MM.1S (cell line): ENCODE measurements at regions not wholly inside any gene's neighbourhood (a gene's known extent, or its start where the extent isn't known, plus 50 kb on each side); places are given as distances from the start of the nearest gene placed in this dataset.

ENCODE experiments used
- DNase-seq: peaks from one replicate; pipeline ENCODE4 v3.0.0-alpha.2; 2015
- H2AFZ ChIP-seq: fragments of 300-600 bp; sonication (generic); 2 replicates; pipeline ENCODE4 v1.6.0; 2016; ENCODE audit warnings: antibody characterized with exemption, low read length
- H3F3A ChIP-seq: fragments of 300-600 bp; sonication (generic); 2 replicates; pipeline ENCODE4 v1.6.1; 2016; ENCODE audit warnings: mild to moderate bottlenecking, antibody characterized with exemption, low read length, moderate library complexity, mixed read lengths; ENCODE audit not compliant: insufficient read depth
- H3K27ac ChIP-seq: fragments of 300-600 bp; sonication (generic); 2 replicates; pipeline ENCODE4 v1.5.1; 2016; ENCODE audit warnings: mild to moderate bottlenecking, low read length
- H3K27me3 ChIP-seq: fragments of 300-600 bp; sonication (generic); replicated peaks from 2 replicates; pipeline ENCODE4 v1.6.0; 2016; ENCODE audit warnings: low read length; ENCODE audit not compliant: insufficient read depth
- H3K36me3 ChIP-seq: fragments of 300-600 bp; sonication (generic); replicated peaks from 2 replicates; pipeline ENCODE4 v1.6.1; 2016; ENCODE audit warnings: mild to moderate bottlenecking, low read length, mixed read lengths; ENCODE audit not compliant: insufficient read depth
- H3K4me1 ChIP-seq: fragments of 300-600 bp; sonication (generic); 2 replicates; pipeline ENCODE4 v1.6.1; 2016; ENCODE audit warnings: low read length, mixed read lengths
- H3K4me2 ChIP-seq: fragments of 300-600 bp; sonication (generic); 2 replicates; pipeline ENCODE4 v1.6.0; 2016; ENCODE audit warnings: low read depth, low read length
- H3K4me3 ChIP-seq: fragments of 300-600 bp; sonication (generic); 2 replicates; pipeline ENCODE4 v1.5.1; 2016; ENCODE audit warnings: low read length, mixed read lengths
- H3K79me2 ChIP-seq: fragments of 300-600 bp; sonication (generic); 2 replicates; pipeline ENCODE4 v1.6.1; 2016; ENCODE audit warnings: mixed run types, low read length, mixed read lengths
- H3K9ac ChIP-seq: fragments of 300-600 bp; sonication (generic); 2 replicates; pipeline ENCODE4 v1.6.1; 2016; ENCODE audit warnings: low read length, mixed read lengths
- H3K9me2 ChIP-seq: fragments of 300-600 bp; sonication (generic); replicated peaks from 2 replicates; pipeline ENCODE4 v1.6.1; 2016; ENCODE audit warnings: mild to moderate bottlenecking, low read length, mixed read lengths; ENCODE audit not compliant: insufficient read depth
- H3K9me3 ChIP-seq: fragments of 300-600 bp; sonication (generic); replicated peaks from 2 replicates; pipeline ENCODE4 v1.6.1; 2016; ENCODE audit warnings: mild to moderate bottlenecking, low read length, mixed read lengths; ENCODE audit not compliant: insufficient read depth
- H4K20me1 ChIP-seq: fragments of 300-600 bp; sonication (generic); 2 replicates; pipeline ENCODE4 v1.6.1; 2016; ENCODE audit warnings: mild to moderate bottlenecking, low read length, moderate library complexity, mixed read lengths; ENCODE audit not compliant: insufficient read depth
- CTCF ChIP-seq: fragments of 300-600 bp; sonication (generic); IDR thresholded peaks from 2 replicates; pipeline ENCODE4 v1.5.1; 2016; ENCODE audit warnings: antibody characterized with exemption, low read length, mixed read lengths
- EZH2 ChIP-seq: fragments of 300-600 bp; sonication (generic); optimal IDR thresholded peaks from 2 replicates; pipeline ENCODE3; 2017; ENCODE audit warnings: low read depth, mild to moderate bottlenecking, antibody characterized with exemption, low read length, mixed read lengths
- EZH2phosphoT487 ChIP-seq: fragments of 300-600 bp; sonication (generic); IDR thresholded peaks from 2 replicates; pipeline ENCODE4 v1.6.1; 2018; ENCODE audit warnings: antibody characterized with exemption, low read length

- Histone ChIP-seq H3K9me3 (no peaks in the 10 kb centered on the region), H3K4me2 (no peak overlapping the region), H3K36me3 (no peaks in the 10 kb centered on the region), H3K27me3 (no peaks in the 10 kb centered on the region), H3K9me2 (no peaks in the 10 kb centered on the region), H3K9ac (no peak overlapping the region), H3K4me1 (no peaks in the 10 kb centered on the region), H3K27ac (no peak overlapping the region), H3F3A (no peaks in the 10 kb centered on the region), H4K20me1 (no peaks in the 10 kb centered on the region), H3K79me2 (no peaks in the 10 kb centered on the region), H2AFZ (no peak overlapping the region), H3K4me3 (no peak overlapping the region)
- no peak for DNase-seq
- no peak for TF ChIP-seq CTCF
- TF ChIP-seq EZH2phosphoT487 = no peak
- no peak for TF ChIP-seq EZH2
Observed at GRCh38 chr7:52475001-52475582, 560.3 kb upstream of the POM121L12 start.

- Histone ChIP-seq H2AFZ (no peak overlapping the region), H3K9ac (no peak overlapping the region), H3K4me3 (no peak overlapping the region), H3K36me3 (no peaks in the 10 kb centered on the region), H3K4me1 (no peaks in the 10 kb centered on the region), H3K79me2 (no peaks in the 10 kb centered on the region), H3F3A (no peaks in the 10 kb centered on the region), H4K20me1 (no peaks in the 10 kb centered on the region), H3K27me3 (no peaks in the 10 kb centered on the region), H3K9me2 (no peaks in the 10 kb centered on the region), H3K9me3 (no peaks in the 10 kb centered on the region), H3K27ac (no peak overlapping the region), H3K4me2 (no peak overlapping the region)
- no peak for DNase-seq
- TF ChIP-seq CTCF = no peak
- no peak for TF ChIP-seq EZH2
- TF ChIP-seq EZH2phosphoT487 = no peak
Observed at GRCh38 chr7:52473756-52474155, 561.7 kb upstream of the POM121L12 start.

- Histone ChIP-seq H3K27me3 (no peaks in the 10 kb centered on the region), H3K27ac (no peak overlapping the region), H3K9me3 (no peaks in the 10 kb centered on the region), H4K20me1 (no peaks in the 10 kb centered on the region), H3K4me3 (no peak overlapping the region), H3K9ac (no peak overlapping the region), H3K9me2 (no peaks in the 10 kb centered on the region), H3K4me1 (no peaks in the 10 kb centered on the region), H3F3A (no peaks in the 10 kb centered on the region), H2AFZ (no peak overlapping the region), H3K36me3 (no peaks in the 10 kb centered on the region), H3K79me2 (no peaks in the 10 kb centered on the region), H3K4me2 (no peak overlapping the region)
- no peak for DNase-seq
- TF ChIP-seq CTCF = no peak
- no peak for TF ChIP-seq EZH2phosphoT487
Observed at GRCh38 chr7:52472006-52472620, 563.3 kb upstream of the POM121L12 start.
